NB4 (cell line): ENCODE measurements at regions not wholly inside any gene's neighbourhood (a gene's known extent, or its start where the extent isn't known, plus 50 kb on each side); places are given as distances from the start of the nearest gene placed in this dataset.

ENCODE experiments used
- MYC ChIP-seq: IDR thresholded peaks from 2 replicates; pipeline ENCODE4 v1.6.1; 2011; ENCODE audit warnings: low read depth, low read length
- TF ChIP-seq, protein P1 (sequence below): IDR thresholded peaks from one replicate; pipeline ENCODE4 v1.5.1; 2012; ENCODE audit warnings: low read depth, low read length
- TF ChIP-seq, protein P2 (sequence below): IDR thresholded peaks from 2 replicates; pipeline ENCODE4 v1.6.1; 2011; ENCODE audit warnings: low read depth, low read length

DNA sequence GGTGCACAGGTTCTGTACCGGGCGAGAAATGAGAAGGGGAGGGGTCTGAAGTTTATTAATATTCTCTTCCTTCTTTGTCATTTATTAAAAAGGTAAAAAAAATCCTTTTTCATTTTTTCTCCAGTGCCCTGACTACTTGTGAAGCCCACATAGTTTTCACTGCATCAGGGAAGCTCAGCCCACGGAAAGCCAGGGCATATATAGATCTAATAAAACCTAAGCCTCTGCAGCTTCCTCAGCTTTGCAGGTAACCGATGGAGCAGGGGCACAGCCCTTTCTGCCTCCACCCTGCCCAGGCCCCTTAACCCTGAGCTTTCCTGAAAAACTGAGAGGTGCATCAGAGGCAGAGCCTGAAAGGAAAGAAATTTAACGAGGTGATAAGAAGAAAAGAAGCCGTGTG, 140.1 kb downstream of the NXPE2 start:
- TF ChIP-seq, protein P1, sequence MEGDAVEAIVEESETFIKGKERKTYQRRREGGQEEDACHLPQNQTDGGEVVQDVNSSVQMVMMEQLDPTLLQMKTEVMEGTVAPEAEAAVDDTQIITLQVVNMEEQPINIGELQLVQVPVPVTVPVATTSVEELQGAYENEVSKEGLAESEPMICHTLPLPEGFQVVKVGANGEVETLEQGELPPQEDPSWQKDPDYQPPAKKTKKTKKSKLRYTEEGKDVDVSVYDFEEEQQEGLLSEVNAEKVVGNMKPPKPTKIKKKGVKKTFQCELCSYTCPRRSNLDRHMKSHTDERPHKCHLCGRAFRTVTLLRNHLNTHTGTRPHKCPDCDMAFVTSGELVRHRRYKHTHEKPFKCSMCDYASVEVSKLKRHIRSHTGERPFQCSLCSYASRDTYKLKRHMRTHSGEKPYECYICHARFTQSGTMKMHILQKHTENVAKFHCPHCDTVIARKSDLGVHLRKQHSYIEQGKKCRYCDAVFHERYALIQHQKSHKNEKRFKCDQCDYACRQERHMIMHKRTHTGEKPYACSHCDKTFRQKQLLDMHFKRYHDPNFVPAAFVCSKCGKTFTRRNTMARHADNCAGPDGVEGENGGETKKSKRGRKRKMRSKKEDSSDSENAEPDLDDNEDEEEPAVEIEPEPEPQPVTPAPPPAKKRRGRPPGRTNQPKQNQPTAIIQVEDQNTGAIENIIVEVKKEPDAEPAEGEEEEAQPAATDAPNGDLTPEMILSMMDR, result no peak
- no peak for TF ChIP-seq MYC
- TF ChIP-seq, protein P2, sequence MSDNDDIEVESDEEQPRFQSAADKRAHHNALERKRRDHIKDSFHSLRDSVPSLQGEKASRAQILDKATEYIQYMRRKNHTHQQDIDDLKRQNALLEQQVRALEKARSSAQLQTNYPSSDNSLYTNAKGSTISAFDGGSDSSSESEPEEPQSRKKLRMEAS, result no peak
